B cell (primary cell): ENCODE measurements at regions not wholly inside any gene's neighbourhood (a gene's known extent, or its start where the extent isn't known, plus 50 kb on each side); places are given as distances from the start of the nearest gene placed in this dataset.

Experiments
- EZH2 ChIP-seq: IDR thresholded peaks from 2 replicates; pipeline ENCODE4 v1.6.1; 2012; ENCODE audit warnings: borderline replicate concordance, low read depth, mild to moderate bottlenecking, moderate library complexity, low read length; ENCODE audit not compliant: insufficient read depth, poor library complexity, severe bottlenecking
- TF ChIP-seq, protein P1 (sequence below): fragments of 200-600 bp; IDR thresholded peaks from one replicate; pipeline ENCODE4 v1.8.0; 2022; ENCODE audit warnings: antibody characterized with exemption, mild to moderate bottlenecking

GRCh38 chr4:180680305-180680704 is 1562.9 kb upstream of the TENM3 start:
- TF ChIP-seq, protein P1, sequence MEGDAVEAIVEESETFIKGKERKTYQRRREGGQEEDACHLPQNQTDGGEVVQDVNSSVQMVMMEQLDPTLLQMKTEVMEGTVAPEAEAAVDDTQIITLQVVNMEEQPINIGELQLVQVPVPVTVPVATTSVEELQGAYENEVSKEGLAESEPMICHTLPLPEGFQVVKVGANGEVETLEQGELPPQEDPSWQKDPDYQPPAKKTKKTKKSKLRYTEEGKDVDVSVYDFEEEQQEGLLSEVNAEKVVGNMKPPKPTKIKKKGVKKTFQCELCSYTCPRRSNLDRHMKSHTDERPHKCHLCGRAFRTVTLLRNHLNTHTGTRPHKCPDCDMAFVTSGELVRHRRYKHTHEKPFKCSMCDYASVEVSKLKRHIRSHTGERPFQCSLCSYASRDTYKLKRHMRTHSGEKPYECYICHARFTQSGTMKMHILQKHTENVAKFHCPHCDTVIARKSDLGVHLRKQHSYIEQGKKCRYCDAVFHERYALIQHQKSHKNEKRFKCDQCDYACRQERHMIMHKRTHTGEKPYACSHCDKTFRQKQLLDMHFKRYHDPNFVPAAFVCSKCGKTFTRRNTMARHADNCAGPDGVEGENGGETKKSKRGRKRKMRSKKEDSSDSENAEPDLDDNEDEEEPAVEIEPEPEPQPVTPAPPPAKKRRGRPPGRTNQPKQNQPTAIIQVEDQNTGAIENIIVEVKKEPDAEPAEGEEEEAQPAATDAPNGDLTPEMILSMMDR = no peak
- TF ChIP-seq EZH2 = no peak
